Activated CD4-positive, alpha-beta memory T cell treated with anti-CD3 and anti-CD28 coated beads for 36 hours (primary cell): ENCODE measurements at regions not wholly inside any gene's neighbourhood (a gene's known extent, or its start where the extent isn't known, plus 50 kb on each side); places are given as distances from the start of the nearest gene placed in this dataset.

Experiments used
- CTCF ChIA-PET: fragments of 350-600 bp; sonication (Branson Sonifier 250); formaldehyde crosslinking; loops from one replicate; lab custom pipeline; 2021; ENCODE audit warnings: antibody characterized with exemption, inconsistent platforms; lab: Charles Lee
- POLR2A ChIA-PET: fragments of 350-600 bp; sonication (Branson Sonifier 250); formaldehyde crosslinking; loops from one replicate; lab custom pipeline; 2021; ENCODE audit warnings: antibody characterized with exemption; lab: Charles Lee
- DNase-seq: peaks from one replicate; pipeline ENCODE4 v3.0.0-alpha.2; 2020
- H3K27ac Mint-ChIP-seq: one replicate; pipeline ENCODE4 v1.8.0; 2021; ENCODE audit warnings: mixed read lengths
- H3K27me3 Mint-ChIP-seq: one replicate; pipeline ENCODE4 v1.8.0; 2021; ENCODE audit warnings: mixed read lengths
- H3K36me3 Mint-ChIP-seq: one replicate; pipeline ENCODE4 v1.8.0; 2021; ENCODE audit warnings: mixed read lengths
- H3K4me1 Mint-ChIP-seq: one replicate; pipeline ENCODE4 v1.8.0; 2021; ENCODE audit warnings: low read depth, mixed read lengths
- H3K4me3 Mint-ChIP-seq: one replicate; pipeline ENCODE4 v1.8.0; 2021; ENCODE audit warnings: mild to moderate bottlenecking, mixed read lengths
- H3K9me3 Mint-ChIP-seq: one replicate; pipeline ENCODE4 v1.8.0; 2021; ENCODE audit warnings: mixed read lengths
- intact Hi-C: fragments of 100-400 bp; cut with micrococcal nuclease; formaldehyde crosslinking; loops from one replicate; pipeline ENCODE4 v1.15.1; 2023

DNA sequence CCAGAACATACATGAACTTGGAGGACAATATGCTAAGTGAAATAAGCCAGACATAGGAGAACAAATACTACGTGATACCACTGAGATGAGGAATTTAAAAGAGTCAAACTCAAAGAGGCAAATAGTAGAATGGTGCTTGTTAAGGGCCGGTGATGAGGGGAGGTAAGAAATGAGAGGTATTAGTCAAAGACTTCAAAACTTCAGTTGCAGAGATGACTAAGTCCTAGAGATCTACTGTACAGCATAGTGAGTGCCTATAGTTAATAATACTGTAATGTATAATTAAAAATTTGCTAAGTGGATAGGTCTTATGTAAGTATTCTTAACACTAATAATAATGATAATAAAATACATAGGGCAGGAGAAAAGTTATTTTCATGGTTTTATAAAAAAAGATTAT lies 126.9 kb upstream of the VEGFC start:
- H3K36me3 Mint-ChIP-seq: no peaks in the 10 kb centered on the region
- H3K27ac Mint-ChIP-seq: no peak overlapping the region
- intact Hi-C loops: no loop called here
- DNase-seq: no peak
- no peaks in the 10 kb centered on the region for H3K4me1 Mint-ChIP-seq
- H3K4me3 Mint-ChIP-seq: no peak overlapping the region
- CTCF ChIA-PET: no interaction called here
- no peaks in the 10 kb centered on the region for H3K27me3 Mint-ChIP-seq
- POLR2A ChIA-PET: no interaction called here
- H3K9me3 Mint-ChIP-seq: peaks cover 9% of the 10 kb centered on the region

DNA sequence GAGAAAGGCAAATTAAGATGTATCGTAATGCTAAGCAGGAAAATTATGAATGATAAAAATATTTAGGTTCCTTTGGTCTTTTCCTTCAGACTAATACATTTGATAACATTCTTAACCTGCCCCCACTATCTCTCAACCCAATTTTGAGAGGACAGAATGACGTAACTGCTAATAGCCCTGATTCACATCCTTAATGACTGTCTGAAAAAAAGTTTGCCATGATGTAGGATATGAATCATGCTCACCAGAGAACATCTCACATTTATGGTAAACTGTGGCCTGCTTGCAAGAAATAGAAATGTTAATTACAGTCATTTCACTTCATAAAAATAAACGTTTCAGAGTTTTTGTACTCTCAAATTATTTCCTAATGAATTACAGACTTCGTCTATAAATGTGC lies 128.0 kb upstream of the VEGFC start:
- Mint-ChIP-seq H3K4me1 (no peaks in the 10 kb centered on the region), H3K36me3 (no peaks in the 10 kb centered on the region), H3K9me3 (peaks cover 6% of the 10 kb centered on the region), H3K27ac (no peak overlapping the region), H3K4me3 (no peak overlapping the region), H3K27me3 (no peaks in the 10 kb centered on the region)
- intact Hi-C loops: no loop called here
- POLR2A ChIA-PET: no interaction called here
- DNase-seq: no peak
- CTCF ChIA-PET: interaction anchor here (0.6 kb wide), 1 partner anchor 645 kb away, joined by 3 read pairs; no protein-coding TSS in a partner anchor

DNA sequence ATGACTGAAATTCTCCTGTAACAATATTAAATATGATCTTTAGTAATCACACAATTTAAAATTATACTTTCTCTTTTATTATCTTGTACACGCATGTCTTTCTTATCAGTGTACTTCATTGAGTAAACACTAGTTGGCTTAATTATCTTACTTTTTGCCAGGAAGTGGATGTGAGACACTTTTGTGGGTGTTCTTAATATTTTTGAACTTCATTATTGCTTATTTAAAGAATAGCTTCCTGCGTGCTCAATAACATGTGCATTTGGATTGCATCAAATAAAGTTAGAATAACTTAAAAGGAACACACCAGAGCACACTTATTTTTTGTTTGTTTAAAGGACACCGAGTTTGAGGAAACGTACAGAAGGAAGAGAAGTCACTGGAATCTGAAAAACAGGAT lies 128.5 kb upstream of the VEGFC start:
- H3K9me3 Mint-ChIP-seq: peaks cover 3% of the 10 kb centered on the region
- H3K27me3 Mint-ChIP-seq: no peaks in the 10 kb centered on the region
- no peak for DNase-seq
- no peaks in the 10 kb centered on the region for H3K36me3 Mint-ChIP-seq
- ChIA-PET CTCF (no interaction called here), POLR2A (no interaction called here)
- H3K4me3 Mint-ChIP-seq: no peak overlapping the region
- H3K27ac Mint-ChIP-seq: no peak overlapping the region
- intact Hi-C loops: no loop called here
- no peaks in the 10 kb centered on the region for H3K4me1 Mint-ChIP-seq

DNA sequence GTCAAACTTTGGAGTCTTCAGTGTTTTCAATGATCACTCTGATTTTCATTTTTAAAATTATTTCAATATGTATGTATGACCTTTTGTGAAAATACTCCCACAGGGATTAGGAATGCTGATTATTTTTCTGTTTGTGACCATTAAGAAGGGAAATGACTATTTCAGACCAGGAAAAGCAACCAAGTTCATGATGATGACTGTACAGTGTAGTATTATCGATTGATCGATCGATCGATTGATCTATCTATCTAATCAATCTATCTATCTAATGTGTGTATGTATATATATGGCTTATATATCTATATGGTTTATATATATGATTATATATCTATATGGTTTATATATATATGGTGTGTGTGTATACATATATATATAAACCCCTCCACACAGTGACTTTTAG lies 131.5 kb upstream of the VEGFC start:
- no peak overlapping the region for H3K4me3 Mint-ChIP-seq

DNA sequence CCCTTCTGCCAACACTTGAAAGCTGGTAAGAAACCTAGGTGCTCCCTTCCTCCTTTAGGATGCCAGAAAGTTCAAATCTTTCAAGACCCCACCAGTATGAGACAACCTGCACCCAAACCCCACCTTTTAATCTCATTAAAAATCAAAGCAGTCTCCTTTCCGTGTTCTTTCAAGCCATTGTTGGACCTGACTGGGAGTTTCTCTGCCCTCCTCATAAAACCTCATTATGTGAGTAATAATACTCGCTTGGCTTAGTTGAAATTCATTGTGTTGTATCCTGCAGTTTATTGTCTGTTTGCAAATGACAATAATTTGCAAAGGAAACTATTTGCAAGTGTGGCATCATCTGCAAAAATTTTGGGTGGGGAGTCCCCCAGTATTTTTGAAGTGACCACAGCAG lies 133.2 kb upstream of the VEGFC start:
- no peaks in the 10 kb centered on the region for H3K36me3 Mint-ChIP-seq
- H3K4me1 Mint-ChIP-seq: no peaks in the 10 kb centered on the region
- H3K27ac Mint-ChIP-seq: no peak overlapping the region
- no peak for DNase-seq
- H3K4me3 Mint-ChIP-seq: no peak overlapping the region
- CTCF ChIA-PET: no interaction called here
- intact Hi-C loops: no loop called here
- POLR2A ChIA-PET: no interaction called here
- H3K27me3 Mint-ChIP-seq: no peaks in the 10 kb centered on the region
- H3K9me3 Mint-ChIP-seq: no peaks in the 10 kb centered on the region

More for the DNA sequence above, 131.5 kb upstream of the VEGFC start:
- ChIA-PET CTCF (interaction anchor here (0.7 kb wide), 1 partner anchor 118 kb away, joined by 3 read pairs; no protein-coding TSS in a partner anchor), POLR2A (no interaction called here)
- H3K9me3 Mint-ChIP-seq: no peaks in the 10 kb centered on the region
- DNase-seq: no peak
- H3K4me1 Mint-ChIP-seq: no peaks in the 10 kb centered on the region
- no peaks in the 10 kb centered on the region for H3K36me3 Mint-ChIP-seq
- intact Hi-C loops: no loop called here
- H3K27ac Mint-ChIP-seq: no peak overlapping the region
- H3K27me3 Mint-ChIP-seq: no peaks in the 10 kb centered on the region

DNA sequence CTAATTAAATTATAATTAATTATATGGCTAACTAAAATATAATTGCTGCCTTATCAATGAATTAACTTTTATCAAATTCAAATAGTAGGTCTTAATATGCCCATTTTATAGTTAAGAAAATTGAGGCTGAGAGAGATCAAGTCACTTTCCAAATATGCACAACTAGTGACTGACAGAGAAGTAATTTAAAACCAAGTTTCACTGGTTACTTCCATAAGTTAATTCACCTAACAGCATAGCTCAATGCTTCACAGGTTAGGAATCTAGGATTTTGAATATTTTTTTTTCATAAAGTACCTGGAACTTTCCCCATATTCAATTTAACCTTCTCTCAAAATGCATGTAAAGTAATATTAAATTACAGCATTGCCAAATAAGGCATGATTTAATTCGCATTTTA lies 134.4 kb upstream of the VEGFC start:
- Mint-ChIP-seq H3K4me1 (no peaks in the 10 kb centered on the region), H3K27ac (no peak overlapping the region), H3K9me3 (peaks cover 4% of the 10 kb centered on the region), H3K4me3 (no peak overlapping the region), H3K36me3 (no peaks in the 10 kb centered on the region), H3K27me3 (no peaks in the 10 kb centered on the region)
- DNase-seq: no peak
- intact Hi-C loops: no loop called here
- CTCF ChIA-PET: no interaction called here
- POLR2A ChIA-PET: no interaction called here

DNA sequence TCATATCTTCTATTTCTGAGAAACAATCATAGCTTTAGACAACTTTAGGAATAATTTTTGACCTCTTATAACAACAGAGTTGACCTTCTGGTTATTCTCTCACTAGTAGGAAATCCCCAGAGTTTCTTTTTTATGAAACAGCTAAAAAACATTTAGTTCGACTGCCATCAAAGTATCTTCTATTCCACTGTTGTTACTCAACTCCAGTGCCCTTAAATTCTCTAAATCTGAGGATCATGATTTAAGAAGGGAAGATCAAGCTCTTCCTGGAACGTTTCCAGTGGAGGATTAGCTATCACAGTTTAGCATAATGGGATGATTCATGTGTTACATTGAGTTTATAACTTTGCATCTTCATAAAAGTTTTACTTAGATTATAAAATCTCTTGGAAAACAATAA lies 134.9 kb upstream of the VEGFC start:
- H3K4me3 Mint-ChIP-seq: no peak overlapping the region
- DNase-seq: no peak
- peaks cover 4% of the 10 kb centered on the region for H3K9me3 Mint-ChIP-seq
- no peak overlapping the region for H3K27ac Mint-ChIP-seq
- CTCF ChIA-PET: no interaction called here
- POLR2A ChIA-PET: no interaction called here
- intact Hi-C loops: no loop called here
- H3K36me3 Mint-ChIP-seq: no peaks in the 10 kb centered on the region
- no peaks in the 10 kb centered on the region for H3K27me3 Mint-ChIP-seq
- H3K4me1 Mint-ChIP-seq: no peaks in the 10 kb centered on the region

DNA sequence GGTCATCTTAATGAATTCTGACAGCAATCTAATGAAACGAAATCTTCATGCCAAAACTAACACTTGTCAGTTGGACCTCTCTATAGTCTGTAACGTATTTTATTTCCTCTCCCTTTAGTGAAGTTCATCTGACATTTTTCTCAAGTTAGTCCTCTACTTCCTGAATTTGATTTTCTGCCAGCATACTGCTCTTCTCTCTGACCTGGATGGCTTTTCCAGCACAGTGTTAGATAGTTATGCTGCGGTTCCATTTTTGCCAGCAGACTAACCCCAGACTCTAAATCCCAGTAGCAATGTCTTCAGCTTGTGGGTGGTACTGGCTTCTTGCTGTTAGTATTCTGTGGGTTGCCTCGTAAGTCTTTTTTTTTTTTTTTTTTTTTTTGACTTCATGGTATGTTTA lies 146.7 kb upstream of the VEGFC start:
- DNase-seq: no peak
- ChIA-PET CTCF (no interaction called here), POLR2A (no interaction called here)
- H3K27ac Mint-ChIP-seq: no peak overlapping the region
- H3K36me3 Mint-ChIP-seq: no peaks in the 10 kb centered on the region
- intact Hi-C loops: no loop called here
- no peak overlapping the region for H3K4me3 Mint-ChIP-seq
- H3K27me3 Mint-ChIP-seq: no peaks in the 10 kb centered on the region
- peaks cover 2% of the 10 kb centered on the region for H3K9me3 Mint-ChIP-seq
- H3K4me1 Mint-ChIP-seq: no peaks in the 10 kb centered on the region

DNA sequence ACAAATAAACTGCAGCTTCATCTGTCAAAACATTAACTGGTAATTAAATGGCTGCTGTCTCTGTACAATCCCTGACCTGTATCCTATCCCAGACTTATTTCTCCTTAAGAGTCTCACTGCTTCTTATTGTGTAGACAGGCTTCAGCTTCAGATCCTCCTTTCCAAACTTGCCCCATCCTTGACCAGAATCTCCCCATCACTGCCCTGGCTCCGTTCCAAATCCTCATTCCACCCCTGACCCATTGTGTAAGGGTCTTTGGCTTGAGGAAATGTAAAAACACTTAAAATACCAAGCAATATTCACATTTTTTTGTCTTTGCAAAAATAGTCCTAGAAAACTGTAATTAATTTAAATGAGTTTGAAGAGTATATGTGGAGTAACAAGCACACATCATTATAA lies 152.6 kb upstream of the VEGFC start:
- POLR2A ChIA-PET: no interaction called here
- no peak overlapping the region for H3K4me3 Mint-ChIP-seq
- intact Hi-C loops: no loop called here
- H3K36me3 Mint-ChIP-seq: no peaks in the 10 kb centered on the region
- H3K9me3 Mint-ChIP-seq: no peaks in the 10 kb centered on the region
- H3K4me1 Mint-ChIP-seq: no peaks in the 10 kb centered on the region
- DNase-seq: no peak
- H3K27me3 Mint-ChIP-seq: no peaks in the 10 kb centered on the region
- H3K27ac Mint-ChIP-seq: no peak overlapping the region
- CTCF ChIA-PET: interaction anchor here (0.6 kb wide), 1 partner anchor 559 kb away, joined by 3 read pairs; no protein-coding TSS in a partner anchor

DNA sequence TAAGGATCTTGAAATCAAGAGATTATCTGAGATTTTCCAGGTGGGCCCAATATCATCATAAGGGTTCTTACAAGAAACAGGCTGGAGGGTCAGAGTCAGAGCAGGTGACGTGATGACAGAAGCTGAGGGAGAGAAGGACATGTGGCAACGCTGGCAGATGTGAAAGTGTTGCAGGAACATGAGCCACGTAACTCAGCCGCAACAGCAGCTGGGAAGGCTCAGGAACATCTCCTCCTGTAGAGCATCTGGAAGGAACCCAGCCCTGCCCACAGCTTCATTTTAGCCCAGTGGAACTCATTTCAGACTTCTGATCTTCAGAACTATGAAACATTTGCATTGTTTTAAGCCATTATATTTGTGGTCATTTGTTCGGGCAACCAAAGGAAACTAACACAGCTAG lies 156.3 kb upstream of the VEGFC start:
- H3K9me3 Mint-ChIP-seq: no peaks in the 10 kb centered on the region
- H3K27ac Mint-ChIP-seq: no peak overlapping the region
- no peaks in the 10 kb centered on the region for H3K4me1 Mint-ChIP-seq
- CTCF ChIA-PET: no interaction called here
- H3K4me3 Mint-ChIP-seq: no peak overlapping the region
- POLR2A ChIA-PET: no interaction called here
- no peak for DNase-seq
- H3K27me3 Mint-ChIP-seq: no peaks in the 10 kb centered on the region
- intact Hi-C loops: no loop called here
- no peaks in the 10 kb centered on the region for H3K36me3 Mint-ChIP-seq

DNA sequence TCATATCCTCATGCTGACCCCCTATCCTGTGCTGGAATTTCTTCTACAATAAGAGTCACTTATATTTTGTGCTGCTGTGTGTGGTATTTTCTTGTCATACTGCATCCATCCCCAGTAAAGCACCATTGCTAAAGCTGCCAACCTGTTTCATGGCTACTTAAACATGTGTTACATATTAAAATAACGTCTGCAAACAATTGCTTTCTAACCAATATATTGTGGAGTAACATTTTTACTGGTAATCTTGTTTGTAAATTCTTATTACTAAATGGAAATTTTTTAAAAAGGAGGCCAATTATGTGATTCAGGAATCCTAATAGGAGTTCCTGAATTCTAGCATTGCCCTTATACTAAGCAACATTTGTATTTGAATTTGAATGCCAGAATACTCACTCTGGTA lies 160.3 kb upstream of the VEGFC start:
- DNase-seq: no peak
- ChIA-PET POLR2A (no interaction called here), CTCF (no interaction called here)
- Mint-ChIP-seq H3K9me3 (peaks cover 12% of the 10 kb centered on the region), H3K27me3 (no peaks in the 10 kb centered on the region), H3K27ac (no peak overlapping the region), H3K4me3 (no peak overlapping the region), H3K36me3 (no peaks in the 10 kb centered on the region), H3K4me1 (no peaks in the 10 kb centered on the region)
- intact Hi-C loops: no loop called here

DNA sequence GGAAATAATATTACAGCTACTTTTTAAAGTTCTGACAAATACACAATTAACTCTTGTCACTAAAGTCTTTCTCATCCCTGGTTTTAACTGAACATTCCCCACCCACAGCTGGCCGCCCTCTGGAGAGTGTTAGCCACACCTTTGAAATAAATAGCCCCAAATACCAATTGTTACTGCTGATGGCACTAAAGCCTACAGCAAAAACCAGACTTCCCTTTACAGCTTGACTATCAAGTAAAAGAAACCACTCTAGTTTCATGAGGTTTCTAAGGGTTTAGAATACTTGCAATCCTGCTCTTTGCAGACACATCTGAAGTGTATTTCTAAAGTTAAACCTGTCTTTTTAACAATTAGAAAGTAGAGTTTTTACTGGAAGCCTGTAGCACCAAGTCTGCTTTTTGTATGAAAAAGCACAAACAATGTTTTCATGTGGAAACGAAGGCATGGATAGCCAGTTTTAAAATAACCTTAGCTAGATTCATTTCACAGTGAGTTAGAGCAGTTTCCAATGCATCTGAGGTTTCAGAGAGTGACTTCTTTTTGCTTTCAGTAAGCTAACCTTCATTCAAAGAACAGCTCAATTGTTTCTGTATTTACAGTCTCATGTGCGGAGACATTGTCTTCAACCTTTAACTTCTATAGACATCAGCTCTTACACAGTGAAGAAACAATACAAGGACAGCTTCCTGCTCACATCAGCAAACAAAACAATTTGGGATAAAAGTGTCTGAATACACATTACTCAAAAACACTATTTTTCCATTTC lies 164.8 kb upstream of the VEGFC start:
- H3K9me3 Mint-ChIP-seq: peaks cover 12% of the 10 kb centered on the region
- H3K27ac Mint-ChIP-seq: no peak overlapping the region
- intact Hi-C loops: no loop called here
- ChIA-PET CTCF (interaction anchor here (0.6 to 1.0 kb wide), 2 partner anchors 90 to 600 kb away, joined by 3 read pairs; no protein-coding TSS in a partner anchor), POLR2A (no interaction called here)
- no peaks in the 10 kb centered on the region for H3K4me1 Mint-ChIP-seq
- H3K4me3 Mint-ChIP-seq: no peak overlapping the region
- H3K27me3 Mint-ChIP-seq: no peaks in the 10 kb centered on the region
- no peak for DNase-seq
- H3K36me3 Mint-ChIP-seq: no peaks in the 10 kb centered on the region

DNA sequence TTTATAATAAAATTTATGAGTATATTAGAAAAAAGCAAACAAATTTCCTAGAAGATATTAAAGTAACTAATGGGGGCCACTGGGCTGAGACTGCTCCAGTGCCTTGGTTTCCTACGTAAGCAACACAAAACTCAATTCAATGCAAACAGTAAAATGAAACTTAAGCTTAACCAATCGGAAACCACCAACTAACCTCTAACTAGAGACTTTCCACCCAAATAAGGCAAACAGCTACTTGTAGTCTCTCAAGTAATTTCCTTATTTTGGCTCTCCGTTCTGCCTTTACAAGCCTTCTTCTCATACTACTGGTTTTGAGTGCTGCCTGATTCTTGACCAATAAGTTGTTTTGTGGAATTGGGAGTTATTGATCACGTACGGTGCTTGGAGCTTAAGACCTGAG lies 167.3 kb upstream of the VEGFC start:
- intact Hi-C loops: no loop called here
- no peak for DNase-seq
- ChIA-PET CTCF (no interaction called here), POLR2A (no interaction called here)
- no peak overlapping the region for H3K27ac Mint-ChIP-seq
- no peaks in the 10 kb centered on the region for H3K36me3 Mint-ChIP-seq
- H3K4me1 Mint-ChIP-seq: no peaks in the 10 kb centered on the region
- H3K9me3 Mint-ChIP-seq: peaks cover 7% of the 10 kb centered on the region
- no peaks in the 10 kb centered on the region for H3K27me3 Mint-ChIP-seq
- H3K4me3 Mint-ChIP-seq: no peak overlapping the region
